HCT116 (cell line): ENCODE measurements at regions not wholly inside any gene's neighbourhood (a gene's known extent, or its start where the extent isn't known, plus 50 kb on each side); places are given as distances from the start of the nearest gene placed in this dataset.

Experiments used
- ATAC-seq: fragments of 200-7000 bp; cut with Tn5 transposase; 2 replicates; pipeline ENCODE4 v1.9.1; 2020; ENCODE audit warnings: mild to moderate bottlenecking, moderate library complexity
- BruUV-seq: library from RNA; stranded (reverse); fragments of 400-500 nt; replicated peaks from 2 replicates; lab custom pipeline; 2021; lab: Mats Ljungman, UMichigan
- CTCF ChIA-PET: fragments of 300-600 bp; sonication (Branson Sonifier 250); formaldehyde crosslinking; loops from one replicate; lab custom pipeline; 2021; ENCODE audit warnings: antibody characterized with exemption; lab: Charles Lee
- POLR2A ChIA-PET: fragments of 300-600, 350-600 bp; sonication (Branson Sonifier 250); formaldehyde crosslinking; loops from one replicate; lab custom pipeline; 2021; ENCODE audit warnings: antibody characterized with exemption; lab: Charles Lee
- RAD21 ChIA-PET, 2 experiments: fragments of 300-600 bp; sonication (Branson Sonifier 250); formaldehyde crosslinking; loops; one replicate each; lab custom pipeline; 2023; ENCODE audit warnings: low total read pairs in 2 of 2; ENCODE audit not compliant: uncharacterized antibody in 2 of 2, unreplicated experiment in 2 of 2, low non-redundant PET in 1 of 2; lab: Charles Lee
- DNase-seq: peaks from one replicate; pipeline ENCODE4 v3.0.0-alpha.2; 2010; ENCODE audit warnings: low read depth, low spot score
- H2AFZ ChIP-seq: fragments of 200-600 bp; shearing (Covaris generic), sonication (generic); 2 replicates; pipeline ENCODE4 v1.6.1; 2017; ENCODE audit warnings: low read depth, mixed run types, mixed read lengths, antibody characterized with exemption, low read length; ENCODE audit not compliant: poor library complexity, severe bottlenecking
- H3K27ac ChIP-seq: 2 replicates; pipeline ENCODE4 v1.5.1; 2012; ENCODE audit warnings: low read depth, low read length
- H3K27me3 ChIP-seq: fragments of 200-600 bp; sonication (generic); 2 replicates; pipeline ENCODE4 v1.6.1; 2016; ENCODE audit warnings: mixed run types, low read length, mixed read lengths; ENCODE audit not compliant: insufficient read depth
- H3K36me3 ChIP-seq, 2 experiments: fragments of 200-500 bp in 1 of 2; fragments of 200-600 bp in 1 of 2; sonication (Bioruptor generic) in 1 of 2; sonication (generic) in 1 of 2; 2 replicates each; pipeline versions ENCODE4 v1.5.1 to v1.6.1; 2014 to 2016; ENCODE audit warnings: low read length in 2 of 2, inconsistent platforms in 1 of 2, mixed read lengths in 1 of 2, mixed run types in 1 of 2; ENCODE audit not compliant: insufficient read depth in 2 of 2, control insufficient read depth in 1 of 2
- H3K4me1 ChIP-seq, 2 experiments: fragments of 200-600 bp in 1 of 2; sonication (generic) in 1 of 2; 2 replicates each; pipeline versions ENCODE4 v1.5.1 to v1.6.1; 2012 to 2017; ENCODE audit warnings: low read length in 2 of 2, inconsistent platforms in 1 of 2, mild to moderate bottlenecking in 1 of 2, mixed read lengths in 1 of 2, mixed run types in 1 of 2, moderate library complexity in 1 of 2; ENCODE audit not compliant: insufficient read depth in 2 of 2, control insufficient read depth in 1 of 2
- H3K4me2 ChIP-seq: fragments of 200-600 bp; sonication (generic); 2 replicates; pipeline ENCODE4 v1.6.1; 2017; ENCODE audit warnings: mixed run types, low read length, mixed read lengths
- H3K4me3 ChIP-seq, 2 experiments: fragments of 200-600 bp in 1 of 2; sonication (generic) in 1 of 2; replicated peaks in 1 of 2; 2 replicates each; pipeline ENCODE4 v1.5.1; 2011 to 2016; ENCODE audit warnings: low read length in 2 of 2, control low read depth in 1 of 2, low read depth in 1 of 2, mild to moderate bottlenecking in 1 of 2, mixed read lengths in 1 of 2, mixed run types in 1 of 2
- H3K79me2 ChIP-seq: fragments of 200-600 bp; sonication (generic); 2 replicates; pipeline ENCODE4 v1.6.1; 2017; ENCODE audit warnings: mild to moderate bottlenecking, mixed run types, low read length, moderate library complexity, mixed read lengths; ENCODE audit not compliant: insufficient read depth
- H3K9ac ChIP-seq: fragments of 200-600 bp; sonication (generic); 2 replicates; pipeline ENCODE4 v1.6.1; 2016; ENCODE audit warnings: low read length, mixed read lengths
- H3K9me2 ChIP-seq: fragments of 200-600 bp; sonication (generic), shearing (Covaris generic); 2 replicates; pipeline ENCODE4 v1.6.1; 2017; ENCODE audit warnings: mixed run types, mild to moderate bottlenecking, moderate library complexity; ENCODE audit not compliant: insufficient read depth
- H3K9me3 ChIP-seq, 2 experiments: fragments of 200-500 bp in 1 of 2; fragments of 200-600 bp in 1 of 2; sonication (Bioruptor generic) in 1 of 2; sonication (generic) in 1 of 2; 2 replicates each; pipeline ENCODE4 v1.6.1; 2014 to 2017; ENCODE audit warnings: low read length in 2 of 2, mixed read lengths in 2 of 2, inconsistent platforms in 1 of 2, low read depth in 1 of 2, mild to moderate bottlenecking in 1 of 2, mixed run types in 1 of 2, moderate library complexity in 1 of 2; ENCODE audit not compliant: control insufficient read depth in 1 of 2, insufficient read depth in 1 of 2
- H4K20me1 ChIP-seq: fragments of 200-600 bp; sonication (generic), shearing (Covaris generic); 2 replicates; pipeline ENCODE4 v1.6.1; 2017; ENCODE audit warnings: mixed run types, mild to moderate bottlenecking, moderate library complexity; ENCODE audit not compliant: insufficient read depth
- ATF3 ChIP-seq: IDR thresholded peaks from 2 replicates; pipeline ENCODE4 v1.6.1; 2012
- CBX3 ChIP-seq: IDR thresholded peaks from 2 replicates; pipeline ENCODE4 v1.6.1; 2012; ENCODE audit warnings: low read depth
- CEBPB ChIP-seq: IDR thresholded peaks from 2 replicates; pipeline ENCODE4 v1.6.1; 2012; ENCODE audit warnings: low read depth
- ELF1 ChIP-seq: IDR thresholded peaks from 2 replicates; pipeline ENCODE4 v1.6.1; 2012; ENCODE audit warnings: low read depth, borderline replicate concordance
- EZH2phosphoT487 ChIP-seq: fragments of 200-600 bp; IDR thresholded peaks from 2 replicates; pipeline ENCODE4 v1.6.1; 2018; ENCODE audit warnings: antibody characterized with exemption, borderline replicate concordance
- JUND ChIP-seq: IDR thresholded peaks from 2 replicates; pipeline ENCODE4 v1.6.1; 2012
- POLR2AphosphoS5 ChIP-seq: IDR thresholded peaks from 2 replicates; pipeline ENCODE4 v1.6.1; 2011; ENCODE audit warnings: mild to moderate bottlenecking, low read depth, low read length, moderate library complexity
- SP1 ChIP-seq: IDR thresholded peaks from 2 replicates; pipeline ENCODE4 v1.6.1; 2012; ENCODE audit warnings: low read depth
- ZNF274 ChIP-seq: fragments of 200-500 bp; sonication (Bioruptor generic); IDR thresholded peaks from 2 replicates; pipeline ENCODE4 v1.6.1; 2014; ENCODE audit warnings: mild to moderate bottlenecking, low read depth, low read length, inconsistent platforms
- intact Hi-C: fragments of 100-400 bp; cut with micrococcal nuclease; formaldehyde crosslinking; loops from 2 replicates; pipeline ENCODE4 v1.10.0; 2022
- TF ChIP-seq, protein P1 (sequence below), 3 experiments: fragments of 200-600 bp in 1 of 3; sonication (generic) in 1 of 3; IDR thresholded peaks in 2 of 3; conservative IDR thresholded peaks in 1 of 3; 2 replicates each; pipeline ENCODE4 v1.5.1; 2012 to 2017; ENCODE audit warnings: low read depth in 2 of 3, low read length in 2 of 3, antibody characterized with exemption in 1 of 3, borderline replicate concordance in 1 of 3, control low read depth in 1 of 3, mild to moderate bottlenecking in 1 of 3, mixed read lengths in 1 of 3, mixed run types in 1 of 3, moderate library complexity in 1 of 3; ENCODE audit not compliant: insufficient read depth in 1 of 3
- TF ChIP-seq, protein P2 (sequence below): IDR thresholded peaks from 2 replicates; pipeline ENCODE4 v1.6.1; 2011; ENCODE audit warnings: mild to moderate bottlenecking, low read length, moderate library complexity; ENCODE audit not compliant: insufficient replicate concordance; ENCODE audit errors: extremely low read depth
- TF ChIP-seq, protein P3 (sequence below): IDR thresholded peaks from 2 replicates; pipeline ENCODE4 v1.6.1; 2012

DNA sequence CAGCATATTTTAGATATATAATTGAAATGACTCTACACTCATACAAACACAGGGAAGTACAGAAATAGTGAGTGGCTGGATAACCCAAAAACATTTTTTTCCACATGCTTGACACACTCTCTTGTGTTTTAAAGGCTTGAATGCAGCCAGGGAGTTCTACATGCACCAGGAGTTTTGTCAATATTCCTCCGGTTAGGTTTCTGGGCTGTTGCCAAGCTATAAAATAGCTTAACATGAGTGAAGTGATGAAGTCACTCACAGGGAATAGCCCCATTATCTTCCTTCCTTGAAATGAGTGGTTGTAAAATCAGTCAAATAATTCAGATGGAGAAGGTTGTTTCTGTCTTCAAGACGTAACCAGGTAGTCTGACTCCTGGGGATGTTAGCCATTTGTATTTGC, 582.7 kb downstream of the SLC6A15 start (continued):
- TF ChIP-seq EZH2phosphoT487 (no peak), CBX3 (no peak), SP1 (no peak), JUND (no peak), ELF1 (no peak)
- TF ChIP-seq, protein P1, sequence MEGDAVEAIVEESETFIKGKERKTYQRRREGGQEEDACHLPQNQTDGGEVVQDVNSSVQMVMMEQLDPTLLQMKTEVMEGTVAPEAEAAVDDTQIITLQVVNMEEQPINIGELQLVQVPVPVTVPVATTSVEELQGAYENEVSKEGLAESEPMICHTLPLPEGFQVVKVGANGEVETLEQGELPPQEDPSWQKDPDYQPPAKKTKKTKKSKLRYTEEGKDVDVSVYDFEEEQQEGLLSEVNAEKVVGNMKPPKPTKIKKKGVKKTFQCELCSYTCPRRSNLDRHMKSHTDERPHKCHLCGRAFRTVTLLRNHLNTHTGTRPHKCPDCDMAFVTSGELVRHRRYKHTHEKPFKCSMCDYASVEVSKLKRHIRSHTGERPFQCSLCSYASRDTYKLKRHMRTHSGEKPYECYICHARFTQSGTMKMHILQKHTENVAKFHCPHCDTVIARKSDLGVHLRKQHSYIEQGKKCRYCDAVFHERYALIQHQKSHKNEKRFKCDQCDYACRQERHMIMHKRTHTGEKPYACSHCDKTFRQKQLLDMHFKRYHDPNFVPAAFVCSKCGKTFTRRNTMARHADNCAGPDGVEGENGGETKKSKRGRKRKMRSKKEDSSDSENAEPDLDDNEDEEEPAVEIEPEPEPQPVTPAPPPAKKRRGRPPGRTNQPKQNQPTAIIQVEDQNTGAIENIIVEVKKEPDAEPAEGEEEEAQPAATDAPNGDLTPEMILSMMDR (IDR thresholded peaks at IDR 0.05 in 2 of 3, conservative IDR thresholded peaks at IDR 0.05 in 1 of 3; ENCODE audit: borderline replicate concordance in 1 of 3, insufficient read depth in 1 of 3, low read depth in 2 of 3, low read length in 2 of 3) = no peak

- Histone ChIP-seq H3K4me2 (no peak overlapping the region), H3K4me1 (no peaks in the 10 kb centered on the region), H4K20me1 (no peaks in the 10 kb centered on the region), H3K9ac (no peak overlapping the region), H2AFZ (no peak overlapping the region), H3K27me3 (no peaks in the 10 kb centered on the region), H3K9me3 (no peaks in the 10 kb centered on the region), H3K79me2 (no peaks in the 10 kb centered on the region), H3K27ac (no peak overlapping the region), H3K36me3 (no peaks in the 10 kb centered on the region), H3K9me2 (no peaks in the 10 kb centered on the region), H3K4me3 (no peak overlapping the region)
- DNase-seq (no peak), ATAC-seq (no peak)
- RAD21 ChIA-PET = no interaction called here
- no TSS peak for BruUV-seq
- CTCF ChIA-PET = no interaction called here
- intact Hi-C loops = no loop called here
- POLR2A ChIA-PET = no interaction called here
- TF ChIP-seq SP1 (no peak), CEBPB (no peak), CBX3 (no peak), POLR2AphosphoS5 (no peak), ATF3 (no peak), ZNF274 (no peak)
- TF ChIP-seq, protein P2, sequence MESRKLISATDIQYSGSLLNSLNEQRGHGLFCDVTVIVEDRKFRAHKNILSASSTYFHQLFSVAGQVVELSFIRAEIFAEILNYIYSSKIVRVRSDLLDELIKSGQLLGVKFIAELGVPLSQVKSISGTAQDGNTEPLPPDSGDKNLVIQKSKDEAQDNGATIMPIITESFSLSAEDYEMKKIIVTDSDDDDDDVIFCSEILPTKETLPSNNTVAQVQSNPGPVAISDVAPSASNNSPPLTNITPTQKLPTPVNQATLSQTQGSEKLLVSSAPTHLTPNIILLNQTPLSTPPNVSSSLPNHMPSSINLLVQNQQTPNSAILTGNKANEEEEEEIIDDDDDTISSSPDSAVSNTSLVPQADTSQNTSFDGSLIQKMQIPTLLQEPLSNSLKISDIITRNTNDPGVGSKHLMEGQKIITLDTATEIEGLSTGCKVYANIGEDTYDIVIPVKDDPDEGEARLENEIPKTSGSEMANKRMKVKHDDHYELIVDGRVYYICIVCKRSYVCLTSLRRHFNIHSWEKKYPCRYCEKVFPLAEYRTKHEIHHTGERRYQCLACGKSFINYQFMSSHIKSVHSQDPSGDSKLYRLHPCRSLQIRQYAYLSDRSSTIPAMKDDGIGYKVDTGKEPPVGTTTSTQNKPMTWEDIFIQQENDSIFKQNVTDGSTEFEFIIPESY = no peak
- TF ChIP-seq, protein P1 (IDR thresholded peaks at IDR 0.05 in 2 of 3, conservative IDR thresholded peaks at IDR 0.05 in 1 of 3; ENCODE audit: borderline replicate concordance in 1 of 3, insufficient read depth in 1 of 3, low read depth in 2 of 3, low read length in 2 of 3) = no peak
- TF ChIP-seq, protein P3, sequence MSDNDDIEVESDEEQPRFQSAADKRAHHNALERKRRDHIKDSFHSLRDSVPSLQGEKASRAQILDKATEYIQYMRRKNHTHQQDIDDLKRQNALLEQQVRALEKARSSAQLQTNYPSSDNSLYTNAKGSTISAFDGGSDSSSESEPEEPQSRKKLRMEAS = no peak
Measured at GRCh38 chr12:84315926-84316325, 596.7 kb downstream of the SLC6A15 start.
